H1 (cell line): ENCODE measurements at regions not wholly inside any gene's neighbourhood (a gene's known extent, or its start where the extent isn't known, plus 50 kb on each side); places are given as distances from the start of the nearest gene placed in this dataset.

ENCODE experiments used
- CTCF ChIA-PET: fragments of 300-600 bp; sonication (Branson Sonifier 250); formaldehyde crosslinking; loops from one replicate; lab custom pipeline; 2021; ENCODE audit not compliant: partially characterized antibody; lab: Charles Lee
- POLR2A ChIA-PET: fragments of 300-600 bp; sonication (Branson Sonifier 250); formaldehyde crosslinking; loops from one replicate; lab custom pipeline; 2021; ENCODE audit warnings: inconsistent platforms; ENCODE audit not compliant: partially characterized antibody; lab: Charles Lee
- DNase-seq, 2 experiments: peaks; one replicate each; pipeline versions ENCODE4 v3.0.0 to v3.0.0-alpha.2; 2010 to 2022; ENCODE audit warnings: low spot score in 2 of 2, low read depth in 1 of 2, mixed read lengths in 1 of 2
- FAIRE-seq: peaks from 2 replicates; lab custom pipeline; 2011; peaks lifted over from hg19 to GRCh38; lab: Jason Lieb, UNC
- H2AFZ ChIP-seq: 2 replicates; pipeline ENCODE4 v1.8.1; 2012; ENCODE audit warnings: low read length, inconsistent platforms
- H2AK5ac ChIP-seq: 2 replicates; pipeline ENCODE4 v1.6.1; 2013; ENCODE audit warnings: low read depth, low read length
- H2BK120ac ChIP-seq: replicated peaks from 2 replicates; pipeline ENCODE3; 2013; ENCODE audit warnings: low read depth, low read length, inconsistent platforms
- H2BK12ac ChIP-seq: 2 replicates; pipeline ENCODE4 v1.6.1; 2013; ENCODE audit warnings: low read depth, low read length
- H2BK15ac ChIP-seq: 2 replicates; pipeline ENCODE4 v1.6.1; 2013; ENCODE audit warnings: low read length
- H2BK20ac ChIP-seq: 2 replicates; pipeline ENCODE4 v1.6.1; 2013; ENCODE audit warnings: low read length
- H2BK5ac ChIP-seq: 2 replicates; pipeline ENCODE4 v1.6.1; 2013; ENCODE audit warnings: low read depth, low read length
- H3K14ac ChIP-seq: 2 replicates; pipeline ENCODE4 v1.6.1; 2013; ENCODE audit warnings: inconsistent platforms; ENCODE audit not compliant: insufficient read length
- H3K18ac ChIP-seq: 2 replicates; pipeline ENCODE4 v1.6.1; 2013; ENCODE audit warnings: low read length; ENCODE audit errors: extremely low read depth
- H3K23ac ChIP-seq: 2 replicates; pipeline ENCODE4 v1.6.1; 2013; ENCODE audit warnings: inconsistent platforms; ENCODE audit not compliant: insufficient read length
- H3K23me2 ChIP-seq: 2 replicates; pipeline ENCODE4 v1.6.1; 2013; ENCODE audit warnings: low read depth, low read length
- H3K27ac ChIP-seq: 2 replicates; pipeline ENCODE4 v1.6.1; 2011; ENCODE audit warnings: low read depth, low read length, inconsistent platforms
- H3K27me3 ChIP-seq, 4 experiments: replicated peaks in 1 of 4; 1 replicate in 1 of 4; 2 replicates in 3 of 4; pipeline versions ENCODE4 v1.6.1 to v1.8.1; 2011 to 2013; ENCODE audit warnings: low read length in 3 of 4, mild to moderate bottlenecking in 3 of 4, inconsistent platforms in 2 of 4, mixed read lengths in 2 of 4, moderate library complexity in 1 of 4; ENCODE audit not compliant: control insufficient read depth in 3 of 4, insufficient read depth in 3 of 4; ENCODE audit errors: extremely low read depth in 1 of 4
- H3K36me3 ChIP-seq, 4 experiments: 2 replicates each; pipeline versions ENCODE4 v1.6.1 to v1.8.1; 2011 to 2013; ENCODE audit warnings: mild to moderate bottlenecking in 4 of 4, low read length in 3 of 4, moderate library complexity in 2 of 4, control low read depth in 1 of 4, inconsistent platforms in 1 of 4; ENCODE audit not compliant: insufficient read depth in 4 of 4, control insufficient read depth in 2 of 4
- H3K4ac ChIP-seq: replicated peaks from 2 replicates; pipeline ENCODE3; 2013; ENCODE audit warnings: low read length, low read depth, mixed read lengths, inconsistent platforms; ENCODE audit not compliant: insufficient read length
- H3K4me1 ChIP-seq, 4 experiments: replicated peaks in 1 of 4; 1 replicate in 1 of 4; 2 replicates in 3 of 4; pipeline versions ENCODE4 v1.6.1 to v1.8.1; 2011 to 2013; ENCODE audit warnings: low read length in 3 of 4, inconsistent platforms in 2 of 4, mixed read lengths in 1 of 4; ENCODE audit not compliant: insufficient read depth in 4 of 4, control insufficient read depth in 3 of 4
- H3K4me2 ChIP-seq, 2 experiments: 2 replicates each; pipeline versions ENCODE4 v1.6.1 to v1.8.1; 2011 to 2013; ENCODE audit warnings: low read depth in 2 of 2, low read length in 2 of 2, control low read depth in 1 of 2, inconsistent platforms in 1 of 2, mild to moderate bottlenecking in 1 of 2; ENCODE audit not compliant: insufficient read depth in 1 of 2
- H3K4me3 ChIP-seq, 4 experiments: fragments of 200-600, 300-600 bp in 1 of 4; sonication (generic), shearing (Covaris generic), sonication (Bioruptor Twin) in 1 of 4; 2 replicates each; pipeline versions ENCODE4 v1.5.1 to v1.8.1; 2011 to 2016; ENCODE audit warnings: low read length in 4 of 4, low read depth in 3 of 4, control low read depth in 2 of 4, inconsistent platforms in 2 of 4, mild to moderate bottlenecking in 2 of 4, mixed read lengths in 1 of 4, moderate library complexity in 1 of 4; ENCODE audit not compliant: insufficient read depth in 2 of 4; ENCODE audit errors: extremely low read depth in 1 of 4
- H3K56ac ChIP-seq: replicated peaks from 2 replicates; pipeline ENCODE3; 2013; ENCODE audit warnings: low read depth, mild to moderate bottlenecking, mixed read lengths, low read length, inconsistent platforms; ENCODE audit not compliant: insufficient read length
- H3K79me1 ChIP-seq: 2 replicates; pipeline ENCODE4 v1.6.1; 2013; ENCODE audit warnings: low read depth, low read length, control low read depth
- H3K79me2 ChIP-seq, 2 experiments: 2 replicates each; pipeline versions ENCODE4 v1.6.1 to v1.8.1; 2012 to 2013; ENCODE audit warnings: low read length in 2 of 2, mild to moderate bottlenecking in 2 of 2, inconsistent platforms in 1 of 2; ENCODE audit not compliant: insufficient read depth in 2 of 2, control insufficient read depth in 1 of 2
- H3K9ac ChIP-seq, 4 experiments: replicated peaks in 1 of 4; 1 replicate in 1 of 4; 2 replicates in 3 of 4; pipeline versions ENCODE4 v1.6.1 to v1.8.1; 2011 to 2013; ENCODE audit warnings: low read depth in 3 of 4, low read length in 3 of 4, control low read depth in 2 of 4, mild to moderate bottlenecking in 2 of 4, moderate library complexity in 2 of 4, inconsistent platforms in 1 of 4; ENCODE audit errors: extremely low read depth in 1 of 4
- H3K9me3 ChIP-seq, 2 experiments: 2 replicates each; pipeline versions ENCODE4 v1.6.1 to v1.8.1; 2012 to 2013; ENCODE audit warnings: mild to moderate bottlenecking in 2 of 2, moderate library complexity in 2 of 2, control low read depth in 1 of 2, inconsistent platforms in 1 of 2, low read depth in 1 of 2, low read length in 1 of 2, mixed read lengths in 1 of 2; ENCODE audit not compliant: insufficient read depth in 2 of 2
- H4K20me1 ChIP-seq, 2 experiments: replicated peaks in 1 of 2; 2 replicates each; pipeline versions ENCODE3 to v1.8.1; 2011 to 2013; ENCODE audit warnings: inconsistent platforms in 2 of 2, low read length in 2 of 2, mild to moderate bottlenecking in 1 of 2; ENCODE audit not compliant: insufficient read depth in 2 of 2, control insufficient read depth in 1 of 2
- H4K5ac ChIP-seq: 2 replicates; pipeline ENCODE4 v1.6.1; 2013; ENCODE audit warnings: low read length, low read depth, mixed read lengths, inconsistent platforms; ENCODE audit not compliant: insufficient read length
- H4K8ac ChIP-seq: 2 replicates; pipeline ENCODE4 v1.8.0; 2013; ENCODE audit warnings: mild to moderate bottlenecking, moderate library complexity, low read length, inconsistent platforms; ENCODE audit not compliant: insufficient read depth; ENCODE audit errors: extremely low read depth
- H4K91ac ChIP-seq: replicated peaks from 2 replicates; pipeline ENCODE3; 2013; ENCODE audit warnings: low read length, mixed read lengths, inconsistent platforms; ENCODE audit not compliant: insufficient read length
- CTBP2 ChIP-seq: IDR thresholded peaks from 2 replicates; pipeline ENCODE4 v1.7.0; 2011; ENCODE audit warnings: borderline replicate concordance, mild to moderate bottlenecking, moderate library complexity, mixed read lengths, low read length; ENCODE audit not compliant: insufficient read depth, insufficient read length
- EP300 ChIP-seq, 2 experiments: IDR thresholded peaks; 1 replicate in 1 of 2; 2 replicates in 1 of 2; pipeline ENCODE4 v1.6.1; 2011 to 2012; ENCODE audit warnings: low read depth in 2 of 2, low read length in 2 of 2, mild to moderate bottlenecking in 2 of 2, borderline replicate concordance in 1 of 2, inconsistent platforms in 1 of 2, moderate library complexity in 1 of 2
- EZH2 ChIP-seq: fragments of 200-600 bp; sonication (generic); IDR thresholded peaks from 2 replicates; pipeline ENCODE4 v1.7.1; 2012; ENCODE audit warnings: low read depth, mild to moderate bottlenecking, moderate library complexity, low read length, inconsistent platforms; ENCODE audit not compliant: severe bottlenecking
- JUN ChIP-seq: IDR thresholded peaks from 2 replicates; pipeline ENCODE4 v1.6.1; 2011; ENCODE audit warnings: low read depth, mild to moderate bottlenecking, improper control_type of control experiment, low read length
- KDM4A ChIP-seq: IDR thresholded peaks from one replicate; pipeline ENCODE4 v1.7.1; 2012; ENCODE audit warnings: low read depth, mild to moderate bottlenecking, moderate library complexity, low read length, inconsistent platforms; ENCODE audit not compliant: severe bottlenecking
- MAFK ChIP-seq: IDR thresholded peaks from 2 replicates; pipeline ENCODE4 v1.6.1; 2012; ENCODE audit warnings: low read depth, mild to moderate bottlenecking, improper control_type of control experiment, low read length
- SUZ12 ChIP-seq: fragments of 200-600 bp; sonication (generic); IDR thresholded peaks from 2 replicates; pipeline ENCODE4 v1.6.1; 2012; ENCODE audit warnings: mild to moderate bottlenecking, inconsistent platforms, low read length, moderate library complexity, mixed read lengths
- TCF12 ChIP-seq: IDR thresholded peaks from 2 replicates; pipeline ENCODE4 v1.6.1; 2011; ENCODE audit warnings: low read depth, mild to moderate bottlenecking, low read length
- WGBS, 2 experiments: shearing (Covaris generic) in 1 of 2; methylation state at CpG; one replicate each; pipeline versions ENCODE4 v1.1.6 to v1.1.7; 2013 to 2015; ENCODE audit warnings: low lambda C conversion rate in 2 of 2, mixed read lengths in 2 of 2, inconsistent platforms in 1 of 2, low coverage in 1 of 2, missing lambda C conversion rate in 1 of 2; ENCODE audit not compliant: insufficient replicate concordance in 2 of 2, insufficient coverage in 1 of 2, insufficient read length in 1 of 2; ENCODE audit errors: extremely low coverage in 1 of 2, missing lambda C conversion rate in 1 of 2; 5-methylcytosine and 5-hydroxymethylcytosine counted together
- TF ChIP-seq, protein P1 (sequence below): IDR thresholded peaks from 2 replicates; pipeline ENCODE4 v1.6.1; 2012; ENCODE audit warnings: low read length, inconsistent platforms
- TF ChIP-seq, protein P2 (sequence below): IDR thresholded peaks from 2 replicates; pipeline ENCODE4 v1.6.1; 2011; ENCODE audit warnings: low read depth, mild to moderate bottlenecking, low read length; ENCODE audit not compliant: insufficient read depth
- TF ChIP-seq, protein P3 (sequence below): IDR thresholded peaks from 2 replicates; pipeline ENCODE4 v1.6.1; 2012; ENCODE audit warnings: inconsistent platforms

DNA sequence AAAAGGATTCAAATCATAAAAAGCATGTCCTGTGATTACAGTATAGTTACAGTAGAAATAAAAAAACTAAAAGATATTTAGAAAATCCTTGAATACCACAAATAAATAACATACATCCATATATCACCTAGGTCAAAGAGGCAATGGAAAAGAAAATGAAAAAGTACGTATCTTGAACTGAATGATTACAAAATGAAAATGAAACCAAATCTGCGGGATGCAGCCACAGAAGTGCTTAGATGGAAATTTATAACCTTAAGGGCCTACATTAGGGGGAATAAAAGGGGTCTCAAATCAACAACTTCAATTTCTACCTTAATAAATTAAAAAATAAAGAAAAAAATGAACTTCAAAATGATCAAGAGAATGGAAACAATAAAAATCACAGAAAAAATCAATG is 879.0 kb upstream of the CELF2 start:
- Histone ChIP-seq H3K56ac (no peak overlapping the region), H2BK12ac (no peak overlapping the region), H3K4me2 (no peak overlapping the region), H2BK15ac (no peak overlapping the region), H2AFZ (no peak overlapping the region), H3K4ac (no peak overlapping the region), H4K8ac (no peak overlapping the region), H4K5ac (no peak overlapping the region), H4K20me1 (no peaks in the 10 kb centered on the region), H3K9me3 (no peaks in the 10 kb centered on the region), H3K23me2 (no peaks in the 10 kb centered on the region), H2BK20ac (no peak overlapping the region), H3K9ac (no peak overlapping the region), H2AK5ac (no peak overlapping the region), H3K23ac (no peak overlapping the region), H4K91ac (no peak overlapping the region), H3K14ac (no peak overlapping the region), H3K79me1 (no peaks in the 10 kb centered on the region), H3K4me1 (peaks cover 0 to 6% (median 4%) of the 10 kb centered on the region in 4 experiments; a peak in 3 of 7 replicates), H3K4me3 (no peak overlapping the region), H2BK5ac (no peak overlapping the region), H3K36me3 (no peaks in the 10 kb centered on the region), H3K27ac (no peak overlapping the region), H3K27me3 (no peaks in the 10 kb centered on the region), H2BK120ac (no peak overlapping the region), H3K79me2 (no peaks in the 10 kb centered on the region), H3K18ac (no peak overlapping the region)
- CTCF ChIA-PET, result no interaction called here
- FAIRE-seq, result no peak
- no peak for DNase-seq
- 88% methylated on average over 2 of the region's 2 CpGs; no CpG with 5 or more reads in 1 of the 2 experiments for WGBS, 2 experiments
- POLR2A ChIA-PET, result no interaction called here
- TF ChIP-seq, protein P1, sequence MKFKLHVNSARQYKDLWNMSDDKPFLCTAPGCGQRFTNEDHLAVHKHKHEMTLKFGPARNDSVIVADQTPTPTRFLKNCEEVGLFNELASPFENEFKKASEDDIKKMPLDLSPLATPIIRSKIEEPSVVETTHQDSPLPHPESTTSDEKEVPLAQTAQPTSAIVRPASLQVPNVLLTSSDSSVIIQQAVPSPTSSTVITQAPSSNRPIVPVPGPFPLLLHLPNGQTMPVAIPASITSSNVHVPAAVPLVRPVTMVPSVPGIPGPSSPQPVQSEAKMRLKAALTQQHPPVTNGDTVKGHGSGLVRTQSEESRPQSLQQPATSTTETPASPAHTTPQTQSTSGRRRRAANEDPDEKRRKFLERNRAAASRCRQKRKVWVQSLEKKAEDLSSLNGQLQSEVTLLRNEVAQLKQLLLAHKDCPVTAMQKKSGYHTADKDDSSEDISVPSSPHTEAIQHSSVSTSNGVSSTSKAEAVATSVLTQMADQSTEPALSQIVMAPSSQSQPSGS, result no peak
- TF ChIP-seq CTBP2 (no peak), KDM4A (no peak), TCF12 (no peak), JUN (no peak), EP300 (IDR thresholded peaks at IDR 0.05; ENCODE audit: borderline replicate concordance in 1 of 2, low read depth in 2 of 2, low read length in 2 of 2) (no peak), EZH2 (no peak), SUZ12 (no peak), MAFK (no peak)
- TF ChIP-seq, protein P2, sequence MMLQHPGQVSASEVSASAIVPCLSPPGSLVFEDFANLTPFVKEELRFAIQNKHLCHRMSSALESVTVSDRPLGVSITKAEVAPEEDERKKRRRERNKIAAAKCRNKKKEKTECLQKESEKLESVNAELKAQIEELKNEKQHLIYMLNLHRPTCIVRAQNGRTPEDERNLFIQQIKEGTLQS, result no peak
- TF ChIP-seq, protein P3, sequence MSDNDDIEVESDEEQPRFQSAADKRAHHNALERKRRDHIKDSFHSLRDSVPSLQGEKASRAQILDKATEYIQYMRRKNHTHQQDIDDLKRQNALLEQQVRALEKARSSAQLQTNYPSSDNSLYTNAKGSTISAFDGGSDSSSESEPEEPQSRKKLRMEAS, result no peak
